ENCODE measurements at regions not wholly inside any gene's neighbourhood (a gene's known extent, or its start where the extent isn't known, plus 50 kb on each side); places are given as distances from the start of the nearest gene placed in this dataset.
A peak's percentile ranks its signal among the peaks of the same experiment; 100 is the strongest.
"Not testable (repeated sequence)": the region's sequence is repeated elsewhere in the genome, so short reads cannot be mapped to it uniquely, and the experiment has no call there.

GRCh38 chr2:196291873-196292800 is 120.8 kb upstream of the STK17B start:
- no peak for DNase-seq (ENCODE audit: low read depth, low spot score)
- in situ Hi-C loops (cut with HindIII; ENCODE audit: low pct_unique_long_range_greater_than_20kb, low sequenced_read_pairs): no loop called here

DNA sequence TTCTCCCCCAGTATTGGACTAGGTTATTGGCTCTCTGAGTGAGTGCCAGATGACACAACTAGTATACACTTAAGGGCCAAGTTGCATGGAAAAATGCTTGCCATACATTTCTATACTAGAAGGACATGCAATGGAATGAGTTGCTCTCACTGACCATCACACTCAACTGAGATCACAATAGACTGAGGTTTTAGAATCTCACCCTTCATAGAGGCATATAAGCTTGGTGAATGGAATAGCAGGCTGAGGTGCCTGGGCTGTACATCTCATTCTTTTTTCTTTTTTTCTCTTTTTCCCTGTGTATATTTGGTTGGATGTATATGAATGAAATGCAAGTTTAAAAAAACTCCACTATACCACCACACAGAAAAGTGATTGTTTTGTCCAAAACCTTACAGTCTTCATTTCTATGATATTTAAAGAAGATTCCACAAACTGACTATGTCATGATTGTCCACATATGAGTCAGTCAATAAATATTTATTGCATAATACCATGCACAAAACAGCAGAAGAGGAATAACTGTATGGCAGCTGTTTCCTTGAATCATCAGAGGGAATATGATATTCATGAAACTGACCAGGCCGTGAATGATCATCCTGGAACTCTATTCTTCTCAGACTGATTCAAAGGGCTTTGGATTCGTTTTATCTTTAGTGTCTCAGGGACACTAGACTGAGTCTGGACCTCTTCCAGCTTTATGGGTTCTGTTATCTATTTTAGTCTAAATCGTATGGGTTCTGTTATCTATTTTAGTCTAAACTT is 122.6 kb upstream of the STK17B start:
- in situ Hi-C loops (cut with HindIII; ENCODE audit: low pct_unique_long_range_greater_than_20kb, low sequenced_read_pairs): no loop called here
- peak; percentile 27 for DNase-seq (ENCODE audit: low read depth, low spot score)

- in situ Hi-C loops (cut with HindIII; ENCODE audit: low pct_unique_long_range_greater_than_20kb, low sequenced_read_pairs): no loop called here
- no peak for DNase-seq (ENCODE audit: low read depth, low spot score)
These were observed 123.1 kb upstream of the STK17B start for GRCh38 chr2:196294516-196294909.

DNA sequence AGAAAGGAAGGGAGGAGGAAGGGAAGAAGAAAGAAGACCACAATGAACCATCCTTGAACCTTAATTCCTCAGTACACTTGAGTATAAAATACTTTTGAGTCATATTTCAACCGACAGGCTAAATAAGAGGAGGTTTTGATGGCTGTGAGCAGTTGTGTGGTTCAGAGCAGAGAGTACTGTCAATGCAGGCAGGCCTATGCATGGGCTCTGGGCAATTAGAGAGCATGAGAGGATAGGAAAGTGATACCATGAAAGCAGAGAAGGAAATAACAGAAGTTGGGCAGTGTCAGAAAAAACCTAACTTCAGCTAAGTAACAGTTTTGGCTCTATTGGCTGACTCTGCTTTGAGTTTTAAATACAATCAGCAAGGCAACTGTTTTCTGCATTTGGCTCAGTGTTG is 123.6 kb upstream of the STK17B start:
- DNase-seq (ENCODE audit: low read depth, low spot score): no peak
- in situ Hi-C loops (cut with HindIII; ENCODE audit: low pct_unique_long_range_greater_than_20kb, low sequenced_read_pairs): no loop called here

DNA sequence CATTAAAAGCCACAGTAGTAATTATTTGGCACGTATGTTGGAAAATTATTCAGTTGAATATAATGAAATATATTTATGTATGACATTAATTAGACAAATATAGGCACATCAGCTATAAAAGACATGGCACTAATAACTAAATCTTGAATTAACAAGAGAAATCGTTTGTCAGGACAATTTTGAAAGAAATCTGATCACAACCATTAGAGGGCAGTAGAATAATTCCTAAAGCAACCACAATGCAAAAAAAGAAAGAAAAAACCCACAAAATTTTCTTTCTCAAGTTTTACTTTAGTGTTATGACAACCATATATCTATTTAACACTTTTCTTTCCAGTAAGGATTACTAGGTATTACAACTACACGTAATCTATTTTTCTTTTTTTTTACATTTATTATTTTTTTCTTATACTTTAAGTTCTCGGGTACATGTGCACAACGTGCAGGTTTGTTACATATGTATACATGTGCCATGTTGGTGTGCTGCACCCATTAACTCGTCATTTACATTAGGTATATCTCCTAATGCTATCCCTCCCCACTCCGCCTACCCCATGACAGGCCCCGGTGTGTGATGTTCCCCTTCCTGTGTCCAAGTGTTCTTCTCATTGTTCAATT is 126.8 kb upstream of the STK17B start:
- in situ Hi-C loops (cut with HindIII; ENCODE audit: low pct_unique_long_range_greater_than_20kb, low sequenced_read_pairs): not testable (repeated sequence)
- peak; percentile 44 for DNase-seq (ENCODE audit: low read depth, low spot score)

- in situ Hi-C loops (cut with HindIII; ENCODE audit: low pct_unique_long_range_greater_than_20kb, low sequenced_read_pairs): no loop called here
- DNase-seq (ENCODE audit: low read depth, low spot score): no peak
These were observed 136.5 kb upstream of the STK17B start for GRCh38 chr2:196307775-196308305.

DNA sequence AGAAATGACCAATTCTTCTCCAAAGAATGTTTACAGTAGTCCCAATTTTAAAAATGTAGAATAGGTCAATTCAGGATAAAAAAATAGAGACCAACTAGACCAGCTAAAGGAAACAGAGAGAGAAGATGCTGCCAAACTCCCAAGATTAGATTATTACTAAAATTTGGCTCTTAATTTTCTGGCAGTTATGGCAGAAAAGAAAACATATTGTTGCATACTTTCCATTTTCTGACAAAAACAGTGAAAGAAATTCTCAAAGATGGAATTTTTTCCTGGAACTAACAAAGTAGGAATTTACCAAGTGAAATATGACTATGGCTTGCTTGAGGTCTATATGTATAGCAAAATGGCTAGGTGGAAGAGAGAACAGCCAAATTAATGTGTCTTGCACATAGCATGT is 138.3 kb upstream of the STK17B start:
- in situ Hi-C loops (cut with HindIII; ENCODE audit: low pct_unique_long_range_greater_than_20kb, low sequenced_read_pairs): no loop called here
- DNase-seq (ENCODE audit: low read depth, low spot score): no peak

DNA sequence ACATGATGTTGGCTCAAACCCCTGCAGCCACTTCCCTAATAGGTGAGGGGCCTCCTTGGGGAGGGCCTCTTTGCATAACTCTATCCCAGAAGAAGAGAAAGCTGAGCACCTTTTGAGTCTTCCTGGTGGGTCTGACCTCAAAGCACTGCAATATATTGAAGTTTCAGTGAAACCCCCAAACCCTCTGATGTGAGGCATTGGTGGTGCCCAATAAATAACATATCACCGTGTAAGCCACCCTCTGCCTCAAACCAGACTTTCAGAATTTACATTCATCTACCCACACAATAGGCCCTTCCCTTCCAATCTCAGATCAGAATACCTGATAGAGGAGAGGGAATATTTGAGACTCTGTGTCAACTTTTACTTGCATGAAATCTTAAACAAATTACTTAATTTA is 142.8 kb upstream of the STK17B start:
- in situ Hi-C loops (cut with HindIII; ENCODE audit: low pct_unique_long_range_greater_than_20kb, low sequenced_read_pairs): no loop called here

GRCh38 chr2:196314780-196315179 is 143.4 kb upstream of the STK17B start:
- no peak for DNase-seq (ENCODE audit: low read depth, low spot score)
- in situ Hi-C loops (cut with HindIII; ENCODE audit: low pct_unique_long_range_greater_than_20kb, low sequenced_read_pairs): no loop called here

More for the DNA sequence above, 142.8 kb upstream of the STK17B start:
- no peak for DNase-seq (ENCODE audit: low read depth, low spot score)

GRCh38 chr2:196315388-196316049 is 144.1 kb upstream of the STK17B start:
- in situ Hi-C loops (cut with HindIII; ENCODE audit: low pct_unique_long_range_greater_than_20kb, low sequenced_read_pairs): no loop called here
- no peak for DNase-seq (ENCODE audit: low read depth, low spot score)

DNA sequence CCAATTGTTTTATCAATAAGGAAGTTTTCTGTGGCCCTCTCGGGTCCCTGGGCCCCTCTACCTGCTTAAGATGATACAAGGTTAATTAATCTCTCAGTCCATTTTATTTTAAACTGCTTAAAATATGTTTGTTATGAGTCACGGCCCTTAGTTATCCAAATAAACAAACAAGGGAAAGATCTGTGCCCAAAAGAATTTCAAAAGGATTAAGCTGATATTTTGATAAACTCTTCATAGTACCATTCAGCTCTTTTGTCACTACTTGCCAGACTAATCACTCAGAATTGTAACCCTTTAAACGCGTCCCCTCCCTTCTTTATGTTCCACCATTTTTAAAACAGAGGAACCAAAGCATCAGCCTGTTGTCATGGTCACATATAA is 144.7 kb upstream of the STK17B start:
- DNase-seq (ENCODE audit: low read depth, low spot score): no peak
- in situ Hi-C loops (cut with HindIII; ENCODE audit: low pct_unique_long_range_greater_than_20kb, low sequenced_read_pairs): no loop called here

DNA sequence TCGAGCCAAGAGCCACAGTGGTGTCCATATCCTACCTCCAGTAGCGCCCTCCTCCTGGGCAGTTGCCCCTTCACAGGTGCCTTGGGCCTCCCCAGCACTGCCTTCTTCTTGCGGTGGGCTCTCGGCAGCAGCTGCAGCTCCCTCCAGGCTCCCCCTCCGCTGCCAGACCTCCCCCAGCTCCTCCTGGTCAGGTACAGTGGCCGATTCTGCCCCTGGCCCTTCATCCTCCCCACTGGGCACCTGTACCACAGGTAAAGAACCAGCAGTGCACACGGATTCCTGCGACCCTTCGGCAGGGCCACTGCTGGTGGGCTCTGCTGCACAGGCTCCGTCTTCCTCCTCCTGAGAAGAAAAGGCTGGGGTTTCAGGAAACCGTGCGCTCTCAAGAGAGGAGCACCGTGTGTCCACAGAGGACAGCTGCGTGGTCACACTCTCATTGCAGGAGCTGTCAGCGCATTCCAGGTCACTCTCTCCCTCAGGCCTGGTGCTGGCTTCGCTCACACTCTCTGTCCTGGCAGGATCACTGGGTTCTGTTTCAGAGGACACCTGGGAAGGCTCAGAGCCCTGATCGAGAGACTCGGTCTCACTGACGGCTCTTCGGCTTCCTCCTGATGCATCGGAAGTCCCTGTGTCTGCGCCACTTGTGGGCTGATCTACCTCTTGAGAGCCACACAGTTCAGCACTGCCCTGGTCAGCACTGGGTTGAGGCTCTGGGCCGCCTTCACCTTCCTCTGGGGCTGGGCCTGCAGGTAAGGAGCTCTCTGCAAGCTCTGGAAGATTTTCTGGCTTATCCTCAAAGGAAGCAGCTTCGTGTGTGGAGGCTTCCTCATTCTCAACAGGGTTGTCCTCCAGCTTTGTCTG is 147.4 kb upstream of the STK17B start:
- in situ Hi-C loops (cut with HindIII; ENCODE audit: low pct_unique_long_range_greater_than_20kb, low sequenced_read_pairs): no loop called here
- no peak for DNase-seq (ENCODE audit: low read depth, low spot score)

- no peak for DNase-seq (ENCODE audit: low read depth, low spot score)
These were observed 151.8 kb upstream of the STK17B start for GRCh38 chr2:196322973-196323810.

GRCh38 chr2:196324211-196324610 is 152.8 kb upstream of the STK17B start:
- no peak for DNase-seq (ENCODE audit: low read depth, low spot score)

More at GRCh38 chr2:196322973-196323810, 151.8 kb upstream of the STK17B start:
- in situ Hi-C loops (cut with HindIII; ENCODE audit: low pct_unique_long_range_greater_than_20kb, low sequenced_read_pairs): no loop called here

GRCh38 chr2:196328088-196328680 is 156.8 kb upstream of the STK17B start:
- no peak for DNase-seq (ENCODE audit: low read depth, low spot score)
- in situ Hi-C loops (cut with HindIII; ENCODE audit: low pct_unique_long_range_greater_than_20kb, low sequenced_read_pairs): no loop called here

More at GRCh38 chr2:196324211-196324610, 152.8 kb upstream of the STK17B start:
- in situ Hi-C loops (cut with HindIII; ENCODE audit: low pct_unique_long_range_greater_than_20kb, low sequenced_read_pairs): no loop called here

GRCh38 chr2:196329959-196330358 is 158.6 kb upstream of the STK17B start:
- in situ Hi-C loops (cut with HindIII; ENCODE audit: low pct_unique_long_range_greater_than_20kb, low sequenced_read_pairs): no loop called here
- no peak for DNase-seq (ENCODE audit: low read depth, low spot score)

All from SK-MEL-5 (cell line).